ENCODE measurements at regions not wholly inside any gene's neighbourhood (a gene's known extent, or its start where the extent isn't known, plus 50 kb on each side); places are given as distances from the start of the nearest gene placed in this dataset.

- no peak for TF ChIP-seq CTCF (conservative IDR thresholded peaks at IDR 0.05; ENCODE audit: low read depth, low read length)
- no peak overlapping the region for H3K4me3 ChIP-seq (ENCODE audit: low read depth, low read length)
- no peak for DNase-seq (ENCODE audit: low read depth)
Measured at GRCh38 chr6:22891934-22892333, 322.6 kb downstream of the HDGFL1 start.

- DNase-seq (ENCODE audit: low read depth), result peak; percentile 98
- no peak for TF ChIP-seq CTCF (conservative IDR thresholded peaks at IDR 0.05; ENCODE audit: low read depth, low read length)
Measured at GRCh38 chr6:22892452-22892851, 323.1 kb downstream of the HDGFL1 start.

GRCh38 chr6:22896696-22897095, 327.3 kb downstream of the HDGFL1 start:
- no peak for DNase-seq (ENCODE audit: low read depth)
- H3K4me3 ChIP-seq (ENCODE audit: low read depth, low read length), result no peak overlapping the region
- TF ChIP-seq CTCF (conservative IDR thresholded peaks at IDR 0.05; ENCODE audit: low read depth, low read length), result no peak

More at GRCh38 chr6:22892452-22892851, 323.1 kb downstream of the HDGFL1 start:
- H3K4me3 ChIP-seq (ENCODE audit: low read depth, low read length), result no peak overlapping the region

- H3K4me3 ChIP-seq (ENCODE audit: low read depth, low read length), result no peak overlapping the region
- no peak for TF ChIP-seq CTCF (conservative IDR thresholded peaks at IDR 0.05; ENCODE audit: low read depth, low read length)
- DNase-seq (ENCODE audit: low read depth), result no peak
Measured at GRCh38 chr6:22899426-22899825, 330.1 kb downstream of the HDGFL1 start.

GRCh38 chr6:22903826-22904225, 334.5 kb downstream of the HDGFL1 start:
- H3K4me3 ChIP-seq (ENCODE audit: low read depth, low read length), result no peak overlapping the region
- TF ChIP-seq CTCF (conservative IDR thresholded peaks at IDR 0.05; ENCODE audit: low read depth, low read length), result no peak
- no peak for DNase-seq (ENCODE audit: low read depth)

GRCh38 chr6:22904431-22904830, 335.1 kb downstream of the HDGFL1 start:
- peak; percentile 41 for DNase-seq (ENCODE audit: low read depth)

More at GRCh38 chr6:22904431-22904830, 335.1 kb downstream of the HDGFL1 start:
- H3K4me3 ChIP-seq (ENCODE audit: low read depth, low read length), result no peak overlapping the region
- no peak for TF ChIP-seq CTCF (conservative IDR thresholded peaks at IDR 0.05; ENCODE audit: low read depth, low read length)
